ENCODE measurements at regions not wholly inside any gene's neighbourhood (a gene's known extent, or its start where the extent isn't known, plus 50 kb on each side); places are given as distances from the start of the nearest gene placed in this dataset.

DNA sequence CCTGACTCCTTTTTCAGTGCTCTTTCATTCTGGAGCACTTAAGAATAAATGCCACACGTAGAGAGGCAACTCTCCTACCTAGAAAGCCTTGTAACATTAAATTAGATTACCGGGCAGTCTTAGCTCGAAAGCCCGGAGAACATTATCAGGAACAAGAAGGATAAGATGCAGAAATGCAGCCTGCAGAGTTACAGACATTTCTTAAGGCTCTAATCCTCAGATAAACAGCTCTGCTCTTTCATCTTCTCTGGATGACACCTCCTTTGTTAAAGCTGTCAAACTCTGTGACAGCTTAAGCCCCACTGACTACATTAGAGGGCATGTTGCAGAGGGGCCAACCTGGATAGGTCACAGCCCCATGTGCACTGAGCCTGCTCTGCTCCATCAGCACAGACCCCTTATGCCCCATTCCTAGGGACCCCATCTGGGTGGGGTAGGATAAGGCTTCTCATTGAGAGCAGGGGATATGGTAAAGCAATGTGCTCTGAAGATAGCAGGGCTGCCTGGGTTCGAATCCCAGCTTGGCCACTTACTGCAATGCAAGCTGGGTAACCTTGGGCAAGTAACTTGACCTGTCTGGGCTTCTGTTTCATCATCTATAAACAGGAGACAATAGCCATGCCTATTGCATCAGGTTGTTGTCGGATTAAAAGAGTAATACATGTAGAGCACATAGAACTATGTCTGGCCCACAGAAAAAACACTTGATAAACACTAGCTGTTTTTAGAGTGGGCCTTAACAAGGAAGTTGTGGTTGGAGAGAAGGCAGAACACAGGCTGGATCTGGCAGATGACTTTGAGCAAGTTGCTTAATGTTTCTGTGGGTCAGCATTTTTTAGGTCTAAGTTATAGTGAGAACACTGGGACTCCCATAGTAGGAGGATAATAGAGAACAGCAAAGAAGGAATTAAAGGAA, 111.4 kb downstream of the THNSL2 start:
- TF ChIP-seq, protein P1, sequence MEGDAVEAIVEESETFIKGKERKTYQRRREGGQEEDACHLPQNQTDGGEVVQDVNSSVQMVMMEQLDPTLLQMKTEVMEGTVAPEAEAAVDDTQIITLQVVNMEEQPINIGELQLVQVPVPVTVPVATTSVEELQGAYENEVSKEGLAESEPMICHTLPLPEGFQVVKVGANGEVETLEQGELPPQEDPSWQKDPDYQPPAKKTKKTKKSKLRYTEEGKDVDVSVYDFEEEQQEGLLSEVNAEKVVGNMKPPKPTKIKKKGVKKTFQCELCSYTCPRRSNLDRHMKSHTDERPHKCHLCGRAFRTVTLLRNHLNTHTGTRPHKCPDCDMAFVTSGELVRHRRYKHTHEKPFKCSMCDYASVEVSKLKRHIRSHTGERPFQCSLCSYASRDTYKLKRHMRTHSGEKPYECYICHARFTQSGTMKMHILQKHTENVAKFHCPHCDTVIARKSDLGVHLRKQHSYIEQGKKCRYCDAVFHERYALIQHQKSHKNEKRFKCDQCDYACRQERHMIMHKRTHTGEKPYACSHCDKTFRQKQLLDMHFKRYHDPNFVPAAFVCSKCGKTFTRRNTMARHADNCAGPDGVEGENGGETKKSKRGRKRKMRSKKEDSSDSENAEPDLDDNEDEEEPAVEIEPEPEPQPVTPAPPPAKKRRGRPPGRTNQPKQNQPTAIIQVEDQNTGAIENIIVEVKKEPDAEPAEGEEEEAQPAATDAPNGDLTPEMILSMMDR (conservative IDR thresholded peaks at IDR 0.05): no peak
- no peak for TF ChIP-seq EZH2 (IDR thresholded peaks at IDR 0.05; ENCODE audit: low read depth)
